ENCODE measurements at regions not wholly inside any gene's neighbourhood (a gene's known extent, or its start where the extent isn't known, plus 50 kb on each side); places are given as distances from the start of the nearest gene placed in this dataset.

DNA sequence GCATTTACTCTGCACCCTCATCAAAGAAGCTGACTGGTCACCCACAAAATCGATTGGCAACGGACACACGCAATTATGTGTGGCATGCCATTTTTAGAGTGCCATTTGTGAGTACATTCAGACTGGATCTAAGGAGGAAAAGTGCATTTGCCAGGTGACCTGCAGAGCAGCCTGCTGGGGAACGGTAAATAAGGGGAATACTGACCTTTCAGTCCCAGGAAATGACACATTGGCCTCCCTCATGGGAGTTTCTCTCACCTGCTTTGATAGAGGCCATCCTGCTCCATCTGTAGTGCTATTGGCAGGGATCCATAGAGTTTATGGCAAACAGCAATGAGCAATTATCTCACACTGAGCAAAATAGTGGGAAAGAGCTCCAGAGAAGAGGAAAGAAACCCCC lies 127.8 kb downstream of the DDX53 start:
- DNase-seq (ENCODE audit: extremely low read depth, insufficient read length) = no peak
- TF ChIP-seq, protein P1, sequence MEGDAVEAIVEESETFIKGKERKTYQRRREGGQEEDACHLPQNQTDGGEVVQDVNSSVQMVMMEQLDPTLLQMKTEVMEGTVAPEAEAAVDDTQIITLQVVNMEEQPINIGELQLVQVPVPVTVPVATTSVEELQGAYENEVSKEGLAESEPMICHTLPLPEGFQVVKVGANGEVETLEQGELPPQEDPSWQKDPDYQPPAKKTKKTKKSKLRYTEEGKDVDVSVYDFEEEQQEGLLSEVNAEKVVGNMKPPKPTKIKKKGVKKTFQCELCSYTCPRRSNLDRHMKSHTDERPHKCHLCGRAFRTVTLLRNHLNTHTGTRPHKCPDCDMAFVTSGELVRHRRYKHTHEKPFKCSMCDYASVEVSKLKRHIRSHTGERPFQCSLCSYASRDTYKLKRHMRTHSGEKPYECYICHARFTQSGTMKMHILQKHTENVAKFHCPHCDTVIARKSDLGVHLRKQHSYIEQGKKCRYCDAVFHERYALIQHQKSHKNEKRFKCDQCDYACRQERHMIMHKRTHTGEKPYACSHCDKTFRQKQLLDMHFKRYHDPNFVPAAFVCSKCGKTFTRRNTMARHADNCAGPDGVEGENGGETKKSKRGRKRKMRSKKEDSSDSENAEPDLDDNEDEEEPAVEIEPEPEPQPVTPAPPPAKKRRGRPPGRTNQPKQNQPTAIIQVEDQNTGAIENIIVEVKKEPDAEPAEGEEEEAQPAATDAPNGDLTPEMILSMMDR (IDR thresholded peaks at IDR 0.05; ENCODE audit: insufficient read depth, low read length, poor library complexity, severe bottlenecking) = no peak

DNA sequence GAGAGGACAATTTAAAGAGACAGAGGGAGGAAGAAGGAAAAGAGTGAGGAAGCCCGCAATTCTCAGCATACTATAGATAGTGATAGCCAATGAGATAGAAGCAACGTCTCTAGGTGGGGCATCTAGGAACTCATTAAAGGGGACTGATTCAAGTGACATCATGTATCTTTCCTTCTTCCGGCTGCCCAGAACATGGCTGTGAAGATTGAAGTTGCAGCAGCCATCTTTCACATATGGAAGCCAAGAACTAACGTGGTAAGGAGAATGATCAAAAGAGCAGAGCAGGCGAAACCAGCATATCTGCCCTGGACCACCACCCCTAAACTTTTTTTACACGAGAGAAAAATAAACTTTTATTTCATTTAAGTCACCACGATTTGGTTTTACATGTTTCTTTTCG lies 133.8 kb downstream of the DDX53 start:
- H3K36me3 ChIP-seq (ENCODE audit: control insufficient read depth, insufficient read depth, low read length) = no peaks in the 10 kb centered on the region
- TF ChIP-seq, protein P1 (IDR thresholded peaks at IDR 0.05; ENCODE audit: insufficient read depth, low read length, poor library complexity, severe bottlenecking) = no peak
- no peak for DNase-seq (ENCODE audit: extremely low read depth, insufficient read length)
- H3K27me3 ChIP-seq (replicated peaks; ENCODE audit: control insufficient read depth, insufficient read depth, low read length) = no peaks in the 10 kb centered on the region
- H3K4me3 ChIP-seq (replicated peaks; ENCODE audit: low read depth, low read length) = no peak overlapping the region

More for the DNA sequence above, 127.8 kb downstream of the DDX53 start:
- Histone ChIP-seq H3K4me3 (replicated peaks; ENCODE audit: low read depth, low read length) (no peak overlapping the region), H3K27me3 (replicated peaks; ENCODE audit: control insufficient read depth, insufficient read depth, low read length) (no peaks in the 10 kb centered on the region), H3K36me3 (ENCODE audit: control insufficient read depth, insufficient read depth, low read length) (no peaks in the 10 kb centered on the region)

DNA sequence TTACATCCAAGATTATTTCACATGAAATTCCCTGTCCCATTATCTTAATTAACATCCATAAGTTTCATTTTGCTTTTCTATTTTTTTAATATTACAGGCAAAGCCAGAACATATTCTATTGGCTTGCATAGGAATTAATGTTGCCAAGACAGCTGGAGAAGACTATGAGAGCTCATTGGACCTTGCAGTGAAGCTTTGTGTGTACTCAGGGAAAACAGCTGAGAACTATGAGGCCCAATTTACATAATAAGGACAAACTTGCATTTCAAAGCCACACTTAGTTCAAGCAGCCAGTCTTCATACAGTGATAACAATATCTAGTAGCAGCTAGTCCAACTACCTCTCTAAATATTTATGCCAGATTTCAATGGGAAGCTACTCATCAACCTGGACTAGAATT lies 134.4 kb downstream of the DDX53 start:
- TF ChIP-seq, protein P1 (IDR thresholded peaks at IDR 0.05; ENCODE audit: insufficient read depth, low read length, poor library complexity, severe bottlenecking) = no peak
- Histone ChIP-seq H3K4me3 (replicated peaks; ENCODE audit: low read depth, low read length) (no peak overlapping the region), H3K27me3 (replicated peaks; ENCODE audit: control insufficient read depth, insufficient read depth, low read length) (no peaks in the 10 kb centered on the region), H3K36me3 (ENCODE audit: control insufficient read depth, insufficient read depth, low read length) (no peaks in the 10 kb centered on the region)
- no peak for DNase-seq (ENCODE audit: extremely low read depth, insufficient read length)

DNA sequence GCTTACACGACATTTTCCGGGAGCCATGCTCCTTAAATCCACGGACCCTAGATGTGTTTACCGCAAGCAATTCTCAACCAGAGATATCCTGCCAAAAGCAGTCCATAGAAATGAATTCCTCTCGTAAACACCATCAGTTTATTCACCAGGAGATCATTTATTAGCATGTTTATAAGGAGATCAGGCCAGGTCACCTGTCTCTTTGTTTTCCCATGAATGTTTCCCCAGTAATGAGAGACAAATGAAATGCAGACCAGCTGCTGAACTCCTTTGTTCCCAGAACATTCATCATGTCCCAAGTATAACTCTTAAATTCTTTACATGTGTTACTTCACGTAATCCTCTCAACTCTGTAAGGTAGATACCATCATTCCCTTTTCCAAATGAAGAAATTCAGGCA lies 137.1 kb downstream of the DDX53 start:
- H3K27me3 ChIP-seq (replicated peaks; ENCODE audit: control insufficient read depth, insufficient read depth, low read length) = no peaks in the 10 kb centered on the region
- DNase-seq (ENCODE audit: extremely low read depth, insufficient read length) = no peak
- no peaks in the 10 kb centered on the region for H3K36me3 ChIP-seq (ENCODE audit: control insufficient read depth, insufficient read depth, low read length)
- TF ChIP-seq, protein P1 (IDR thresholded peaks at IDR 0.05; ENCODE audit: insufficient read depth, low read length, poor library complexity, severe bottlenecking) = no peak
- H3K4me3 ChIP-seq (replicated peaks; ENCODE audit: low read depth, low read length) = no peak overlapping the region

DNA sequence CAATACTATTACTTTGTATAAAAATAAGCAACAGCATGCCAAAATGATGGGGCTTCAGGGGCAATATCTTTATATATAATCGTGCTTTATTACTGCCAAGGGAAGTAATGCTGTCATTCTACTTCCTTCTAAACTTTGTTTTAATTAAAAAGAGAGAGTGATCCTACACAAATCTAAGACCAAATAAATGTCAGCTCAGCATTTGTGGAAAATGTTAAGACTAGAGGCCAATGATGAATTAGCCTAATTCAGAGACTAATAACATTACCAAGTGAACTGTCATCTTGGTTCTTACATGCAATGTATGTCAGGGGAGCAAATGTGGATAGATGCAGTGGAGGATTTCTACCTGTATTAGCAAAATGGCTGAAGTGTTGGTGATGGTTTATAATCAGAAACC lies 166.4 kb upstream of the PTCHD1 start:
- Histone ChIP-seq H3K36me3 (ENCODE audit: control insufficient read depth, insufficient read depth, low read length) (no peaks in the 10 kb centered on the region), H3K27me3 (replicated peaks; ENCODE audit: control insufficient read depth, insufficient read depth, low read length) (no peaks in the 10 kb centered on the region), H3K4me3 (replicated peaks; ENCODE audit: low read depth, low read length) (no peak overlapping the region)
- TF ChIP-seq, protein P1 (IDR thresholded peaks at IDR 0.05; ENCODE audit: insufficient read depth, low read length, poor library complexity, severe bottlenecking) = no peak
- DNase-seq (ENCODE audit: extremely low read depth, insufficient read length) = no peak

DNA sequence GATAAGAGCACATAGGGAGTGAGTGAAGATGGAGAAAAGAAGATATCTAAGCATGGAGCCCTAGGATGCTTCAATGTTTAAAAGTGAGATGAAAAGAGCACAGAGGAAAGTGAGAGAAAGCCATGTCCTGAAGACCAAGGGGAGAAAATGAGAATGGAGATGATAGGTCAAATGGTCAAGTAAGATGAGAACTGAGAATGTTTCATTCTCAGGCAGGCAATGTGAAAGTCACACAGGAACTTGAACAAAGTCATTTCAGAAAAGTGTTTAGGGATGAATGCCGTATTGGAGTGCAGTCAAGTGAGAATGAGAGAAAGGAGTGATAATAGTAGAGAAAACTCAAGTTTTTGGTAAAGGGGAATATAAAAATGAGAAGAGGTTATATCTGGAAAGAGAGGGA lies 148.7 kb upstream of the PTCHD1 start:
- Histone ChIP-seq H3K4me3 (replicated peaks; ENCODE audit: low read depth, low read length) (no peak overlapping the region), H3K36me3 (ENCODE audit: control insufficient read depth, insufficient read depth, low read length) (no peaks in the 10 kb centered on the region), H3K27me3 (replicated peaks; ENCODE audit: control insufficient read depth, insufficient read depth, low read length) (no peaks in the 10 kb centered on the region)
- TF ChIP-seq, protein P1 (IDR thresholded peaks at IDR 0.05; ENCODE audit: insufficient read depth, low read length, poor library complexity, severe bottlenecking) = no peak
- DNase-seq (ENCODE audit: extremely low read depth, insufficient read length) = no peak
